ENCODE measurements at regions not wholly inside any gene's neighbourhood (a gene's known extent, or its start where the extent isn't known, plus 50 kb on each side); places are given as distances from the start of the nearest gene placed in this dataset.

GRCh38 chr12:24270965-24271364, 321.5 kb upstream of the SOX5 start:
- Histone ChIP-seq H3K9ac (ENCODE audit: low read length) (no peak overlapping the region), H4K20me1 (ENCODE audit: low read length) (no peaks in the 10 kb centered on the region), H3F3A (ENCODE audit: low read length, unreplicated experiment) (no peaks in the 10 kb centered on the region), H3K36me3 (ENCODE audit: low read depth, low read length) (no peaks in the 10 kb centered on the region), H3K79me2 (ENCODE audit: low read length) (no peaks in the 10 kb centered on the region), H3K27me3 (ENCODE audit: low read length) (peaks cover 5% of the 10 kb centered on the region; the same call in 1 of the 2 replicates), H3K4me1 (ENCODE audit: insufficient read depth, low read length) (no peaks in the 10 kb centered on the region), H2AFZ (ENCODE audit: low read length) (no peak overlapping the region), H3K4me2 (ENCODE audit: low read length) (no peak overlapping the region), H3K9me2 (replicated peaks; ENCODE audit: low read length) (no peaks in the 10 kb centered on the region), H3K27ac (ENCODE audit: low read length) (no peak overlapping the region), H3K9me3 (ENCODE audit: low read length) (no peaks in the 10 kb centered on the region), H3K4me3 (ENCODE audit: low read length) (no peak overlapping the region)
- CTCF ChIA-PET: no interaction called here
- no TSS peak for BruUV-seq (replicated peaks)
- POLR2A ChIA-PET (ENCODE audit: unreplicated experiment): no interaction called here
- ATAC-seq (no peak), DNase-seq (no peak)
- intact Hi-C loops (cut with micrococcal nuclease): no loop called here
- TF ChIP-seq EZH2phosphoT487 (IDR thresholded peaks at IDR 0.05; ENCODE audit: borderline replicate concordance, low read length) (no peak), EZH2 (IDR thresholded peaks at IDR 0.05; ENCODE audit: low read length, unreplicated experiment) (no peak), CTCF (conservative IDR thresholded peaks at IDR 0.05; ENCODE audit: low read depth, low read length) (no peak)

- no peak for TF ChIP-seq EZH2phosphoT487 (IDR thresholded peaks at IDR 0.05; ENCODE audit: borderline replicate concordance, low read length)
- TF ChIP-seq CTCF (conservative IDR thresholded peaks at IDR 0.05; ENCODE audit: low read depth, low read length): no peak
- no peak for TF ChIP-seq EZH2 (IDR thresholded peaks at IDR 0.05; ENCODE audit: low read length, unreplicated experiment)
- Histone ChIP-seq H3K9ac (ENCODE audit: low read length) (no peak overlapping the region), H3K4me1 (ENCODE audit: insufficient read depth, low read length) (no peaks in the 10 kb centered on the region), H3K4me2 (ENCODE audit: low read length) (no peak overlapping the region), H3K79me2 (ENCODE audit: low read length) (no peaks in the 10 kb centered on the region), H2AFZ (ENCODE audit: low read length) (no peak overlapping the region), H3K27ac (ENCODE audit: low read length) (no peak overlapping the region), H3F3A (ENCODE audit: low read length, unreplicated experiment) (no peaks in the 10 kb centered on the region), H3K4me3 (ENCODE audit: low read length) (no peak overlapping the region), H3K27me3 (ENCODE audit: low read length) (peaks cover 5% of the 10 kb centered on the region; the same call in 1 of the 2 replicates), H3K9me3 (ENCODE audit: low read length) (no peaks in the 10 kb centered on the region), H3K36me3 (ENCODE audit: low read depth, low read length) (no peaks in the 10 kb centered on the region), H3K9me2 (replicated peaks; ENCODE audit: low read length) (no peaks in the 10 kb centered on the region), H4K20me1 (ENCODE audit: low read length) (no peaks in the 10 kb centered on the region)
- no TSS peak for BruUV-seq (replicated peaks)
- ChIA-PET POLR2A (ENCODE audit: unreplicated experiment) (no interaction called here), CTCF (no interaction called here)
- DNase-seq: no peak
- intact Hi-C loops (cut with micrococcal nuclease): no loop called here
- no peak for ATAC-seq
Observed at GRCh38 chr12:24270464-24270863, 321.0 kb upstream of the SOX5 start.

GRCh38 chr12:24268663-24269186, 319.3 kb upstream of the SOX5 start:
- Histone ChIP-seq H3K9me3 (ENCODE audit: low read length) (no peaks in the 10 kb centered on the region), H3K4me3 (ENCODE audit: low read length) (no peak overlapping the region), H2AFZ (ENCODE audit: low read length) (no peak overlapping the region), H3K36me3 (ENCODE audit: low read depth, low read length) (no peaks in the 10 kb centered on the region), H3K9me2 (replicated peaks; ENCODE audit: low read length) (no peaks in the 10 kb centered on the region), H4K20me1 (ENCODE audit: low read length) (no peaks in the 10 kb centered on the region), H3K27ac (ENCODE audit: low read length) (no peak overlapping the region), H3K9ac (ENCODE audit: low read length) (no peak overlapping the region), H3K4me1 (ENCODE audit: insufficient read depth, low read length) (no peaks in the 10 kb centered on the region), H3K79me2 (ENCODE audit: low read length) (no peaks in the 10 kb centered on the region), H3K4me2 (ENCODE audit: low read length) (no peak overlapping the region), H3F3A (ENCODE audit: low read length, unreplicated experiment) (no peaks in the 10 kb centered on the region), H3K27me3 (ENCODE audit: low read length) (peaks cover 5% of the 10 kb centered on the region; the same call in 1 of the 2 replicates)
- no TSS peak for BruUV-seq (replicated peaks)
- peak; percentile 31; the same call in 1 of the 2 replicates for TF ChIP-seq CTCF (conservative IDR thresholded peaks at IDR 0.05; ENCODE audit: low read depth, low read length)
- no peak for TF ChIP-seq EZH2phosphoT487 (IDR thresholded peaks at IDR 0.05; ENCODE audit: borderline replicate concordance, low read length)
- TF ChIP-seq EZH2 (IDR thresholded peaks at IDR 0.05; ENCODE audit: low read length, unreplicated experiment): no peak
- ChIA-PET CTCF (no interaction called here), POLR2A (ENCODE audit: unreplicated experiment) (no interaction called here)
- no peak for DNase-seq
- intact Hi-C loops (cut with micrococcal nuclease): no loop called here
- ATAC-seq: no peak

All from PC-3 (cell line).